GM19463 (cell line): ENCODE measurements at regions not wholly inside any gene's neighbourhood (a gene's known extent, or its start where the extent isn't known, plus 50 kb on each side); places are given as distances from the start of the nearest gene placed in this dataset.
"Not testable (repeated sequence)": the region's sequence is repeated elsewhere in the genome, so short reads cannot be mapped to it uniquely, and the experiment has no call there.

Experiments used
- ATAC-seq: cut with Tn5 transposase; IDR thresholded peaks from one replicate; pipeline ENCODE4 v1.9.1; 2021; ENCODE audit warnings: mild to moderate bottlenecking, moderate library complexity; ENCODE audit not compliant: unreplicated experiment

DNA sequence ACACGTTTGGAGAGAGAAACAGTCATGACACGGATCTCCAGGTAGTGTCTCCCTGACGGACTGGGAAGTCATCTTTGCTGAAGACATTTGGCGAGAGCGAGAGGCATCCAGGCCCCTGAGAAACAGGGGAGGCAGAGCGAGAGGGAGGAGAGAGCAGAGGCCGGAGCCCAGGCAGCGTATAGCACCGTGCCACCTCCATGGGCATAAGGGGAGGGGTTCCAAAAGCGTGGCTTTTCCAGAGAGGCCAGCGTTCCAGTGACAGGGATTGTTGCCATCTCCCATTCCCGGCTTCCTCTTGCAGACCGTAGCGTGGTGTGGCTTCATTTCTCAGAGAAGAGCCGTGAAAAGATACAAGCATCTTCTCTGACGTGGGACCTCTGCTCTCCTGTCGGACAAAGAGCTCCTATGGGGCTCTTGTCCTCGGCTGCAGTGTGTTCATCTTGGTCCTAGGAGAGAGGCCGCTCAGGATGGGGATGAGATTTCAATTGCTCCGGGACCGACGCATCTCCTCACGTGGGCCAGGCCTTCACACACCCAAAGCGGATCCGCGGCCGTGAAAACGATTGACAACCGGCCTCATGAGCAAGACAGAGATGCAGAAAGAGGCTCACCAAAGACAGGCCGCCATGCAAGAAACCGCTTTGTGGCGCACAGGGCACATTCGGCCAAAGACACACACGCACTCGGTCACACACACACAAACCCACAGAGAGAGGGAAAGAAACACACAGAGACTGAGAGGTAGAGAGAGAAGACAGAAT is 170.5 kb upstream of the ZNF337 start:
- ATAC-seq = not testable (repeated sequence)

DNA sequence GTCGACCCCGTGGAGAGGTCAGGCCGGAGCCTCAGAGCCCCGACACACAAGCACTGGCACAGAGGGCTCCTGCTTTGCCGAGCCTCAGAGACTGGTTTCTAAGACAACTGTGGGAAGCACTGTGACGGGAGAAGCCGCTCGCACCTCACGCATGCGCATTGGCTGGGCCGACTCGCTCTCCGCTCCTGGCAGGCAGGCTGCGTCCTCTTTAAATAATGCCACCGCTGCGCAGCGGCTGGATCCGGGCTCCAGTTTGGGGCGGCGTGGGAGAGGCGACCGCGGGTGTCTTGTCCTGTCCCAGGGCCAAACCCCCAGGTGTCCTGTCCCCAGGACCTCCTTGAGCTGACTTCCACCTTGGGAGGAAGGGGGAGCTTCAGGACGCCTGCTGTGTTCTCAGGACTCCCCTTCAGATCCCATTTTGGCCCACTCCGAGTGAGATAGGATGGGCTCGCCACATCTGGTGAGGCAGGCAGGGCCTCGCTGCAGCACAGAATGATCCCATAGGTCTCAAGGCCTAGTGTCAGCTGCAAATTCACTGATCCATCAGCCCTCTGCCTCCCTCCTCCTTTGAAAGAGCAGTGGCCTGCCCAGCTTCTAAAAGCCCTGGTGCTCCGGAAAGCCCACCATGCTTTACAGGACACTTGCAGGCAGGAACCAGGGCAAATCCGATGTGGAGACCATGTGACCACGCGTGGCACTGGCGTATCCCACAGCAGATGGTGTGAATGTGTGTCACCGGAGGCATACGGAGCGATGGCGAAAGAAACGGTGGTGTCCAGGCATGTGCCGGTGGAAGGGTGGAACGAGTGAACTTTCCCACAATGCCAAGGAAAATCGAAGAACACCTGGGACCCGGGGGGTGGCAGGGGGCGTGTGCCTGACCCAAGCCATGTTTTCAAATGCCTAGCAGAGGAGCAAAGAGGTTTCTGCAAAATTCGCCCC is 169.3 kb upstream of the ZNF337 start:
- no peak for ATAC-seq

DNA sequence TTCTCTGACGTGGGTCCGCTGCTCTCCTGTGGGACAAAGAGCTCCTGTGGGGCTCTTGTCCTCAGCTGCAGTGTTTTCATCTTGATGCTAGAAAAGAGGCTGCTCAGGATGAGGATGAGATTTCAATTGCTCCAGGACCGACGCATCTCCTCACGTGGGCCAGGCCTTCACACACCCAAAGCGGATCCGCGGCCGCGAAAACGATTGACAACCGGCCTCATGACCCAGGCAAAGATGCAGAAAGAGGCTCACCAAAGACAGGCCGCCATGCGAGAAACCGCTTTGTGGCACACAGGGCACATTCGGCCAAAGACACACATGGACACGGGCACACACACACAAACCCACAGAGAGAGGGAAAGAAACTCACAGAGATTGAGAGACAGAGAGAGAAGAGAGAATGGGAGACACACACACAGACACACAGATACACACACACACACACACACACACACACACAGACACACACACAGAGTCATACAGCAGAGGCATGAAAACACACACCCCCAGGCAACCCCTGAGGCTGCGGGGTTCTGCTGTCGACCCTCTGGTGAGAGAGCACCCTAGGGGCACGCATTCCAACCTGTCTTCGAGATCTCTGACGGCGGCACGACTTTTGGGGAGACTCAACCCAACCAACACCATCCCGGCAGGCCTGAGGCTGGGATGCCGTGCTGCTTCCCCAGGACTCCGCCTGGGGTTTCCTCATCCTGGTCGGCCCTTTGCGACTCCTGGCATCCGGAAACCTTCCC is 168.5 kb upstream of the ZNF337 start:
- ATAC-seq = not testable (repeated sequence)

DNA sequence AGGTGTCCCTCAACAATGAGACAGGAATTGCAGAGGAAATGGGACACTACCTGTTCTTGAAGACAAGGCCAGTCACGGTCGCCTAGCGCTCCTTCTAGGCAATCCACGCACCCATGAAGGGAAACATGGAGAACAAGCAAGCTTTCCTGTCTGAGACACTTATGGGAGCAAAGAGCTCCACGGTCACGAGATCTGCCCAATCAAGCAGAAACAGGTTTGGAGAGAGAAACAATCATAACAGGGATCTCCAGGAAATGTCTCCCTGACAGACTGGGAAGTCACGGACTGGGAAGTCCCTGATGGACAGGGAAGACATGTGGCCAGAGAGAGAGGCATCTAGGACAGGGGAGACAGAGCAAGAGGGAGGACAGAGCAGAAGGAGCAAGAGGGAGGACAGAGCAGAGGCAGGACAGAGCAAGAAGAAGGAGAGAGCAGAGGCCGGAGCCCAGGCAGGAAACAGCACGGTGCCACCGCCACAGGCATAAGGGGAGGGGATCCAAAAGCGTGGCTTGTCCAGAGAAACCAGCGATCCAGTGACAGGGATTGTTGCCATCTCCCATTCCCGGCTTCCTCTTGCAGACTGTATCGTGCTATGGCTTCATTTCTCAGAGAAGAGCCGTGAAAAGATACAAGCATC is 167.8 kb upstream of the ZNF337 start:
- ATAC-seq = no peak

DNA sequence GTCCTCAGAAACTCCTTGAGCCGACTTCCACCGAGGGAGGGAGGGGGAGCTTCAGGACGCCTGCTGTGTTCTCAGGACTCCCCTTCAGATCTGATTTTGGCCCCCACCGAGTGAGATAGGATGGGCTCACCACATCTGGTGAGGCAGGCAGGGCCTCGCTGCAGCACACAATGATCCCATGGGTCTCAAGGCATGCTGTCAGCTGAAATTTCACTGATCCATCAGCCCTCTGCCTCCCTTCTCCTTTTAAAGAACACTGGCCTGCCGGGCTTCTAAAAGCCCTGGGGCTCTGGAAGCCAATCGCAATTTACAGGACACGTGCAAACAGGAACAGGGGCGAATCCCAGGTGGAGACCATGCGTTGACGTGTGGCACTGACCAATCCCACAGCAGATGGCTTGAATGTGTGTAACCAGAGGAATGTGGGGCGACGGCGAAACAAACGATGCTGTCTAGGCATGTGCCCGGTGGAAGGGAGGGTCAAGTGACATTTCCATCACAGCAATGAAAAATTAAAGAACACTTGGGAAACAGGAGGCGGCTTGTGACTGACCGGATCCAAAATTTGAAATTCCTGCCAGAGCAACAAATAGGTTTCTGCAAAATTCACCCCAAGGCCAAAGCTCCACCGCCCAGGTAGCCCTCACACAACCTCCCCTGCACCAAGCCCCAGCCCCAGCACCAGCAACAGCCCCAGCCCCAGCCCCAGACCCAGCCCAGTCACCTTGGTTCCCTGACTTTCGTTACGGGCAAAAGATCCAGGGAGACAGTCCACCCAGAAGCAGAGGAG is 167.1 kb upstream of the ZNF337 start:
- no peak for ATAC-seq

DNA sequence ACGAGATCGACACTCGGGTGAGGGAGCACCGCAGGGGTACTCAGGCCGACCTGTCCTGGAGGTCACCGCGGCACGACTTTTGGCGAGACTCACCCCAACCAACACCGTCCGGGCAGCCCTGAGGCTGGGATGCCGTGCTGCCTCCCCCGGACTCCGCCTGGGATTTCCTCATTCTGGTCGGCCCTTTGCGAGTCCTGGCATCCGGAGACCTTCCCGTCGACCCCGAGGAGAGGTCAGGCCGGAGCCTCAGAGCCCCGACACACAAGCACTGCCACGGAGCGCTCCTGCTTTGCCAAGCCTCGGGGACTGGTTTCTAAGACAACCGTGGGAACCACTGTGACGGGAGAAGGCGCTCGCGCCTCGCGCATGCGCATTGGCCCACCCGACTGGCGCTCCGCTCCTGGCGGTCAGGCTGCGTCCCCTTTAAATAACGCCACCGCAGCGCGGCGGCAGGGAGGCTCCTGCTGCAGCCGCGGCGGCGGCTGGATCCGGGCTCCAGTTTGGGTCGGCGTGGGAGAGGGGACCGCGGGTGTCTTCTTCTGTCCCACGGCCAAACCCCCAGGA is 166.4 kb upstream of the ZNF337 start:
- not testable (repeated sequence) for ATAC-seq

DNA sequence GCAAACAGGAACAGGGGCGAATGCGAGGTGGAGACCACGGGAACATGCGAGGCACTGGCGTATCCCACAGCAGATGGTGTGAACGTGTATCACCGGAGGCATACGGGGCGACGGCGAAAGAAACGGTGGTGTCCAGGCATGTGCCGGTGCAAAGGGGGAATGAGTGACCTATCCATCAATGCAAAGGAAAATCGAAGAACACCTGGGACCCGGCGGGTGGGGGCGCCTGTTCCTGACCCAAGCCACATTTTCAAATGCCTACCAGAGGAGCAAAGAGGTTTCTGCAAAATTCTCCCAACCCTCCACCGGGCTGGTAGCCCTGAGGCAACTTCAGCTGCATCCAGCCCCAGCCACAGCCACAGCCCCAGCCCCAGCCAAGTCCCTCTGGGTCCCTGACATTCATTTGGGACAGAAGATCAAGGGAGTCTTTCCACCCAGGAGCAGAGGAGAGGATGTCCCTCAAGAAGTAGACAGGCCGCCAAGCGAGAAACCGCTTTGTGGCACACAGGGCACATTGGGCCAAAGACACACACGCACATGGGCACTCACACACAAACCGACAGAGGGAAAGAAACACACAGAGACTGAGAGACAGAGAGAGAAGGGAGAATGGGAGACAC is 164.0 kb upstream of the ZNF337 start:
- ATAC-seq = no peak

DNA sequence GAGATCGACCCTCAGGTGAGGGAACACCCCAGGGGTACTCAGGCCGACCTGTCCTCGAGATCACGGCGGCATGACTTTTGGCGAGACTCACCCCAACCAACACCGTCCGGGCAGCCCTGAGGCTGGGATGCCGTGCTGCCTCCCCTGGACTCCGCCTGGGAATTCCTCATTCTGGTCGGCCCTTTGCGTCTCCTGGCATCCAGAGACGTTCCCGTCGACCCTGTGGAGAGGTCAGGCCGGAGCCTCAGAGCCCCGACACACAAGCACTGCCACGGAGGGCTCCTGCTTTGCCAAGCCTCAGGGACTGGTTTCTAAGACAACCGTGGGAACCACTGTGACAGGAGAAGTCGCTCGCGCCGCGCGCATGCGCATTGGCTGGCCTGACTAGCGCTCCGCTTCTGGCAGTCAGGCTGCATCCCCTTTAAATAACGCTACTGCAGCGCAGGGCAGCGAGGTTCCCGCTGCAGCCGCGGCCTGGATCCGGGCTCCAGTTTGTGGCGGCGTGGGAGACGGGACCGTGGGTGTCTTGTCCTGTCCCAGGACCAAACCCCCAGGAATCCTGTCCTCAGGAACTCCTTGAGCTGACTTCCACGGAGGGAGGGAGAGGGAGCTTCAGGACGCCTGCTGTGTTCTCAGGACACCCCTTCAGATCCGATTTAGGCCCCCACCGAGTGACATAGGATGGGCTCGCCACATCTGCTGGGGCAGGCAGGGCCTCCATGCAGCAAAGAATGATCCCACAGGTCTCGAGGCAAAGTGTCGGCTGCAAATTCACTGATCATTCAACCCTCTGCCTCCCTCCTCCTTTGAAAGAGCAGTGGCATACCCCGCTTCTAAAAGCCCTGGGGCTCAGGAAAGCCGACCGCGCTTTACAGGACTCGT is 163.2 kb upstream of the ZNF337 start:
- ATAC-seq = no peak

DNA sequence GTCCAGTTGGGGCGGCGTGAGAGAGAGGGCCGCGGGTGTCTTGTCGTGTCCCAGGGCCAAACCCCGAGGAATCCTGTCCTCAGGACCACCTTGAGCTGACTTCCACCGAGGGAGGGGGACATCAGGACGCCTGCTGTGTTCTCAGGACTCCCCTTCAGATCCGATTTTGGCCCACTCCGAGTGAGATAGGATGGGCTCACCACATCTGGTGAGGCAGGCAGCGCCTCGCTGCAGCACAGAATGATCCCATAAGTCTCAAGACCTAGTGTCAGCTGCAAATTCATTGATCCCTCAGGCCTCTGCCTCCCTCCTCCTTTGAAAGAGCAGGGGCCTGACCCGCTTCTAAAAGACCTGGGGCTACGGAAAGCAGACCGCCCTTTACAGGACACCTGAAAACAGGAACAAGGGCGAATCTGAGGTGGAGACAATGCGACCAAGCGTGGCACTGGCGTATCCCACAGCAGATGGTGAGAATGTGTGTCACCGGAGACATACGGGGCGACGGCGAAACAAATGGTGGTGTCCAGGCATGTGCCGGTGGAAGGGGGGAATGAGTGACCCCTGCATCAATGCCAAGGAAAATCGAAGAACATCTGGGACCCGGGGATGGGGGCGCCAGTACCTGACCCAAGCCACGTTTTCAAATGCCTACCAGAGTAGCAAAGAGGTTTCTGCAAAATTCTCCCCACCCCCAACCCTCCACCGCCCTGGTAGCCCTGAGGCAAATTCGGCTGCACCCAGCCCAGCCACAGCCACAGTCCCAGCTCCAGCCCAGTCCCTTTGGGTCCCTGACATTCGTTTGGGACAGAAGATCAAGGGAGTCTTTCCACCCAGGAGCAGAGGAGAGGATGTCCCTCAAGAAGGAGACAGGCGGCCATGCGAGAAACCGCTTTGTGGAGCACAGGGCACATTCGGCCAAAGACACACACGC is 162.1 kb upstream of the ZNF337 start:
- no peak for ATAC-seq

DNA sequence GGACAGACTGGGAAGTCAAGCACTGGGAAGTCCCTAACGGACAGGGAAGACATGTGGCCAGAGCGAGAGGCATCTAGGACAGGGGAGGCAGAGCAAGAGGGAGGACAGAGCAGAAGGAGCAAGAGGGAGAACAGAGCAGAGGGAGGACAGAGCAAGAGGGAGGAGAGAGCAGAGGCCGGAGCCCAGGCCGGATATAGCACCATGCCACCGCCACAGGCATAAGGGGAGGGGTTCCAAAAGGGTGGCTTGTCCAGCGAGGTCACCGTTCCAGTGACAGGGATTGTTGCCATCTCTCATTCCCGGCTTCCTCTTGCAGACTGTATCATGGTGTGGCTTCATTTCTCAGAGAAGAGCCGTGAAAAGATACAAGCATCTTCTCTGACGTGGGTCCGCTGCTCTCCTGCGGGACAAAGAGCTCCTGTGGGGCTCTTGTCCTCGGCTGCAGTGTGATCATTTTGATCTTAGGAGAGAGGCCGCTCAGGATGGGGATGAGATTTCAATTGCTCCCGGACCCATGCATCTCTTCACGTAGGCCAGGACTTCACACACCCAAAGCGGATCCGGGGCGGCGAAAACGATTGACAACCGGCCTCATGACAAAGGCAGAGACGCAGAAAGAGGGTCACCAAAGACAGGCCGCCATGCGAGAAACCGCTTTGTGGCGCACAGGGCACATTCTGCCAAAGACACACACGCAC is 160.6 kb upstream of the ZNF337 start:
- ATAC-seq = not testable (repeated sequence)

DNA sequence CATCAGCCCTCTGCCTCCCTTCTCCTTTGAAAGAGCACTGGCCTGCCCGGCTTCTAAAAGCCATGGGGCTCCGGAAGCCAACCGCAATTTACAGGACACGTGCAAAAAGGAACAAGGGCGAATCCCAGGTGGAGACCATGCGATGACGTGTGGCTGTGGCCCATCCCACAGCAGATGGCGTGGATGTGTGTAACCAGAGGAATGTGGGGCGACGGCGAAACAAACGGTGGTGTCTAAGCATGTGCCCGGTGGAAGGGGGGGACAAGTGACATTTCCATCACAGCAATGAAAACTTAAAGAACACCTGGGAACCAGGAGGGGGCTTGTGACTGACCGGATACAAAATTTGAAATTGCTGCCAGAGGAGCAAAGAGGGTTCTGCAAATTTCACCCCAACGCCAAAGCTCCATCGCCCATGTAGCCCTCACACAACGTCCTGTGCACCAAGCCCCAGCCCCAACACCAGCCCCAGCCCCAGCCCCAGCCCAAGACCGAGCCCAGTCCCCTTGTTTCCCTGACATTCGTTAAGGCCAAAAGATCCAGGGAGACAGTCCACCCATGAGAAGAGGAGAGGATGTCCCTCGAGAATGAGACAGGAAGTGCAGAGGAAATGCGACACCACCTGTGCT is 159.7 kb upstream of the ZNF337 start:
- ATAC-seq = no peak

DNA sequence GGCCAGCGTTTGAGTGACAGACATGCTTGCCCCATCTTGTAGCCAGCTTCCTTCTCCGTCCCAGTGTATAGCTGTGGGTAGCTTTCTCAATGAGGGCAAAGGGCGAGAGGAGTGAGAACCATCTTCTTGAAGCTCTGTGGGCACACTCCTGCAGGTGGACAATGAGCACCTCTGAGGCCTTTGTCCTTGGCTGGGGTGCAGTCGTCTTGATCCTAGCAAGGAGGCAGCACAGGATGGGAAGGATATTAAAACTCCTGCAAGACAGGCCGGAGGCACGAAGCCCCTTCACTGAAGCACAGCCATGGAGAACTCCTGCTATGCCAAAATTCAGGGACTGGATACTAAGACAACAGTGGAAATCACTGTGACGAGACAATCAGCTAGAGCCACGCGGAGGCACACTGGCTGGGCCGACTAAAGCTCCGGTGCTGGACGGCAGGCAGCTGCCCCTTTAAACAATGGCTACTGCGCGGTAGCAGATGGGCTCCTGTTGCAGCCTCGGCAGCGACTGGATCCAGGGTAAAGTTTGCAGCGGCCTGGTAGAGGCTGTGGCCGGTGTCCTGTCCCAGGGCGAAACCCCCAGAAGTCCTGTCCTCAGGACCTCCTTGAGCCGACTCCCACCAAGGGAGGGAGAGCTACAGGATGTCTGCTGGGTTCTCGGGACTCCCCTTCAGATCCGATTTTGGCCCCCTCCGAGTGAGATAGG is 159.0 kb upstream of the ZNF337 start:
- ATAC-seq = not testable (repeated sequence)

DNA sequence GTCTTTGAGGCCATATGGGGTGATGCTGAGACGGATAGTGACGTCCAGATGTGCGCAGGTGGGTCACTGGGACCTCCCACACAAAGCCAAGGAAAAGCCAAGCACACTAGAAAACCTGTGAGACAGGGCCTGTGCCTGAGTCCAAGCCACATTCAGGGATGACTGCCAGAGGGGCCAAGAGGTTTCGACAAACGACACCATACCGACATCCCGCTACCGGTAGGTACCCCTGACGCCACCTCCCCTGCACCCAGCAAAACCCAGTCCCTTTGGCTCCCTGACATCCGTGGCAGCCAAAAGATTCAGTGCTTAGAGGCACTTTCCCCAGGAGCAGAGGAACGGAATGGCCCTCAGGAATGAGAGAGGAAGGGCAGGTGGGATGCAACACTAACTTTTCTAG is 158.0 kb upstream of the ZNF337 start:
- not testable (repeated sequence) for ATAC-seq

DNA sequence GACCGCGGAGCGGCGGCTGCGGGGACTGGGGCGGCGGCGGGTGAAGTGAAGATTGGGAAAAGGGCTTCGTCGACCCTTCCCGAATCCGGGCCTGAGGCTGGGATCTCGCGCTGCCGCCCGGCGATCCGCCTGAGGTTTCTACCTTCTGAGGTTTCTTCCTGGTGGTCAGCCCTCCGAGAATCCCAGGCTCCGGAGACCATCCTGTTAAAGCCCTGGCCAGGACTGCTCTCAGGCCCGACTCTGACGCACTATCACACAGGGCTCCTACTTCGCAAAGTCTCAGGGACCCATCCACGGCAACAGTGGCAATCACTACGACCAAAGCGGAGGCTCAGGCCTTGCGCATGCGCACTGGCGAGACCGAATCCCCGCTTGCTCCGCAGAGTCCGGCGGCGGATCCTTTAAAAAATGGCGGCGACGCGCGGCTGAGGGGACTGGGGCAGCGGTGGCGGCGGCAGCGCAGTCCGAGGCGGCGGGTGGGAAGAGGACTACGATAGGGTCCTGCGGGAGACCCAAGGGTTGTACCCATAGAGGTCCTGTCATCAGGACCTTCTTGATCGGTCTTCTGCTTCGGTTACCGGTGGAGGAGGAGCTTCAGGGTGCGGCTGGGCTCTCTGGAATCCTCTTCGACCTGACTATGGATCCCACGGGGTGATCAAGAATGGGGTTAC is 157.2 kb upstream of the ZNF337 start:
- ATAC-seq = not testable (repeated sequence)
